ENCODE measurements at regions not wholly inside any gene's neighbourhood (a gene's known extent, or its start where the extent isn't known, plus 50 kb on each side); places are given as distances from the start of the nearest gene placed in this dataset.

DNA sequence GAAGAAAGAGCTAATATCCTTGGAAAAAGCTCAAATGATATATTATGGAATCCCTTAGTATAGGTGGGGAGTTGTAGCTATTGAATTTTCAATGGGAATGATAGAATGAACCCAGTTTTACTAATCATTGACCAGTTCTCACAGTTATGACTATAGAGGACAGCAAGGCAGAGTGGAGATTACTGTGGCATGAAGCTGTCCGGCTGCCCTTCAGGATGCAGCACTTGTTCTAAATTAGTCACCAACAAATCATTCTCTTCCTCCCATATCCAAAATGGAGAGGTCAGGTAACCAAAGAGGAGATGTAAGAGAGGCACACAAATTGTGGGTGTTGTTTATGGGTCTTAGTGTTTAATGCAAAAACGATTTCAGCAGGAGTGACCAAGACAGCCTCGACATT lies 1490.0 kb upstream of the MIR17HG start:
- TF ChIP-seq, protein P1, sequence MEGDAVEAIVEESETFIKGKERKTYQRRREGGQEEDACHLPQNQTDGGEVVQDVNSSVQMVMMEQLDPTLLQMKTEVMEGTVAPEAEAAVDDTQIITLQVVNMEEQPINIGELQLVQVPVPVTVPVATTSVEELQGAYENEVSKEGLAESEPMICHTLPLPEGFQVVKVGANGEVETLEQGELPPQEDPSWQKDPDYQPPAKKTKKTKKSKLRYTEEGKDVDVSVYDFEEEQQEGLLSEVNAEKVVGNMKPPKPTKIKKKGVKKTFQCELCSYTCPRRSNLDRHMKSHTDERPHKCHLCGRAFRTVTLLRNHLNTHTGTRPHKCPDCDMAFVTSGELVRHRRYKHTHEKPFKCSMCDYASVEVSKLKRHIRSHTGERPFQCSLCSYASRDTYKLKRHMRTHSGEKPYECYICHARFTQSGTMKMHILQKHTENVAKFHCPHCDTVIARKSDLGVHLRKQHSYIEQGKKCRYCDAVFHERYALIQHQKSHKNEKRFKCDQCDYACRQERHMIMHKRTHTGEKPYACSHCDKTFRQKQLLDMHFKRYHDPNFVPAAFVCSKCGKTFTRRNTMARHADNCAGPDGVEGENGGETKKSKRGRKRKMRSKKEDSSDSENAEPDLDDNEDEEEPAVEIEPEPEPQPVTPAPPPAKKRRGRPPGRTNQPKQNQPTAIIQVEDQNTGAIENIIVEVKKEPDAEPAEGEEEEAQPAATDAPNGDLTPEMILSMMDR (IDR thresholded peaks at IDR 0.05; ENCODE audit: poor library complexity): no peak
- TF ChIP-seq EZH2 (IDR thresholded peaks at IDR 0.05; ENCODE audit: borderline replicate concordance): no peak
